ENCODE measurements at regions not wholly inside any gene's neighbourhood (a gene's known extent, or its start where the extent isn't known, plus 50 kb on each side); places are given as distances from the start of the nearest gene placed in this dataset.

DNA sequence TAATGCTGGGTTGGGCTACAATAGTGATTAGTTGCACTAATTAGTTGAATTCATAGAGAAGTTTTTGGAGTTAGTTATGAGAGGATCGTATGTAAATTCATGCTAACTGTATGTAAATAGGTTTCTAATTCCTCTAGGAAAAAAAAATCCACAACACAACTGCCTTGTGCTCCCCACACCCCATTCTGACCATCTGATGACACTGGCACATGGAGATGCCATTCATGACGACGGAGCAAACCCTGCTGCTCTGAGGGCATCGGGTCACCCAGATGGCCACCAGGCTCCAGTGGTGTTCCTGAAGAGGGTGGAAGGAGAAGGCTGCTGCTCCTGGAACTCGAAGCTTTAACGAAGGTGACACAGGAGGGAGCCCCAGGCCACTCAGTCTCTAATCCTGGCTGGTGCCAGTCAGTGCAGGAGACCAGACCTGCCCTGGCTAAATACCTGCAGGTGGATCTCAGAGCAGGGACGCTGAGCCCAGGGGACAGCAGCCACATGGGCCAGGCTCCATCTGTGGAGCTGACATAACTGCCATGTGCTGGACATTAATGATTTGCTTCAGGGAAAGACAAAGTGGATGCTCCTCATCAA, 90.3 kb downstream of the FAM50B start:
- TF ChIP-seq, protein P1, sequence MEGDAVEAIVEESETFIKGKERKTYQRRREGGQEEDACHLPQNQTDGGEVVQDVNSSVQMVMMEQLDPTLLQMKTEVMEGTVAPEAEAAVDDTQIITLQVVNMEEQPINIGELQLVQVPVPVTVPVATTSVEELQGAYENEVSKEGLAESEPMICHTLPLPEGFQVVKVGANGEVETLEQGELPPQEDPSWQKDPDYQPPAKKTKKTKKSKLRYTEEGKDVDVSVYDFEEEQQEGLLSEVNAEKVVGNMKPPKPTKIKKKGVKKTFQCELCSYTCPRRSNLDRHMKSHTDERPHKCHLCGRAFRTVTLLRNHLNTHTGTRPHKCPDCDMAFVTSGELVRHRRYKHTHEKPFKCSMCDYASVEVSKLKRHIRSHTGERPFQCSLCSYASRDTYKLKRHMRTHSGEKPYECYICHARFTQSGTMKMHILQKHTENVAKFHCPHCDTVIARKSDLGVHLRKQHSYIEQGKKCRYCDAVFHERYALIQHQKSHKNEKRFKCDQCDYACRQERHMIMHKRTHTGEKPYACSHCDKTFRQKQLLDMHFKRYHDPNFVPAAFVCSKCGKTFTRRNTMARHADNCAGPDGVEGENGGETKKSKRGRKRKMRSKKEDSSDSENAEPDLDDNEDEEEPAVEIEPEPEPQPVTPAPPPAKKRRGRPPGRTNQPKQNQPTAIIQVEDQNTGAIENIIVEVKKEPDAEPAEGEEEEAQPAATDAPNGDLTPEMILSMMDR (IDR thresholded peaks at IDR 0.05): no peak
- TF ChIP-seq POLR2A (IDR thresholded peaks at IDR 0.05): no peak
- DNase-seq: no peak
- Histone ChIP-seq H3K27ac (no peak overlapping the region), H3K27me3 (no peaks in the 10 kb centered on the region), H3K9me3 (no peaks in the 10 kb centered on the region), H3K4me1 (no peaks in the 10 kb centered on the region), H3K4me3 (no peak overlapping the region), H3K36me3 (no peaks in the 10 kb centered on the region)

DNA sequence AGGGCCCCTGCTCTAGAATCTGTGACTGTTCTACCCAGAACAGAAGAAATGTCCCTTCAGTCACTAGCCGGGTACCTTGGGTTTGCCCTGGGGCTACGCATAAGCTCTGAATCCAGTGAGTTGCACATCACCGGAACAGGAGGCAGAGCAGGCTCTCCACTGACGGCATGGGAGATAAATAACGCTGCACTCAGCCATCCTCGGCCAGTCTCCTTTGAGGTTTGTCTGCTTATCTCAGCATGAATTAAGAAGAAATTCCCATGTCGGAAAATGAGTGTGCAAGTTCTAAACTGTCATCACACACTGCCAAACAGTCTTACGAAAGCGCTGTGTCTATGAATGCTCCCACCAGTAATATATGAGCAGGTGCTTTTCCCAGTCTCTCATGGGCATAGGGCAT, 90.8 kb downstream of the FAM50B start:
- no peak for TF ChIP-seq POLR2A (IDR thresholded peaks at IDR 0.05)
- TF ChIP-seq, protein P1 (IDR thresholded peaks at IDR 0.05): no peak
- Histone ChIP-seq H3K9me3 (no peaks in the 10 kb centered on the region), H3K36me3 (no peaks in the 10 kb centered on the region), H3K4me3 (no peak overlapping the region), H3K4me1 (no peaks in the 10 kb centered on the region), H3K27ac (no peak overlapping the region), H3K27me3 (no peaks in the 10 kb centered on the region)
- DNase-seq: no peak

DNA sequence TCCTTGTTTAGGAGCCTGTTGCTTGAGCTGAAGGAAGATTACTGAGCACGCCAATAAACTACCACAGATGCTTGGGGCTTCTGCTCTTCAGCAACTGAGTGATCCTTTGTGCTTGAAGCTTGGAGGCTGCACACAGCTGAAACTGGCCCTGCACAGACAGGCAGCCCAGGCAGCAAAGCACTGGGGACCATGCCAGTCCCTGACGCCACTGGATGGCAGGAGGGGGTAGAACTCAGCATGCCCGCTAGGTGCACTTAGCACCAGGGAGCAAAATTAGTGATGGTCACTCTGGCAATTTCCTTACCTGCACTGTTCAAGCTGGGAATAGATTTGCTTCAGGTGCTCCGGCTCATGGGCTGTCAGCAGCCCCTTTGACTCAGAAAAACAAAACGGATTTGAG, 91.5 kb downstream of the FAM50B start:
- no peak for DNase-seq
- no peaks in the 10 kb centered on the region for H3K36me3 ChIP-seq
- no peak overlapping the region for H3K27ac ChIP-seq
- H3K4me3 ChIP-seq: no peak overlapping the region
- no peaks in the 10 kb centered on the region for H3K4me1 ChIP-seq
- no peaks in the 10 kb centered on the region for H3K9me3 ChIP-seq
- no peaks in the 10 kb centered on the region for H3K27me3 ChIP-seq
- TF ChIP-seq, protein P1 (IDR thresholded peaks at IDR 0.05): no peak
- no peak for TF ChIP-seq POLR2A (IDR thresholded peaks at IDR 0.05)

DNA sequence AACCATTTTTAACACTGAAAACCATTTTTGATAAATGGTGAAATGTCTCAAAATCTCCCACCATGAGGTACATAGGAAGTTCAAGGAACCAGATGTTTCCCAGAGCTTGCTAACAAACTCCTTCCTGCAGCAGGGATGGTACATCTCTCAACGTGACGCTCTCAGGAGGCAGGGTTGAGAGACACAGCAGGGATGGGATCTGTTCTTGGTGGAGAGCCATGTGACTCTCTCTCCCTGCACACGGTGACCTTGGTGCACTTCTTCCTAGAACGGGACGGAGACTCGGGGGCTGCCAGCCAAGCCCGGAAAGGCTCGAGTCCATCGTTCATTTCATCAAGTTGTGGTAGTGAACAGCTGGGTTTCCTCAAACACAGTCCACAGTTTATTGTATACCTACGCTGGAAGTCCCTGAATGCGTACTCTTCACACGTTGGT, 94.2 kb downstream of the FAM50B start:
- TF ChIP-seq, protein P1 (IDR thresholded peaks at IDR 0.05): no peak
- TF ChIP-seq POLR2A (IDR thresholded peaks at IDR 0.05): no peak
- no peaks in the 10 kb centered on the region for H3K36me3 ChIP-seq
- no peaks in the 10 kb centered on the region for H3K4me1 ChIP-seq
- no peak for DNase-seq
- H3K27me3 ChIP-seq: no peaks in the 10 kb centered on the region
- H3K4me3 ChIP-seq: no peak overlapping the region
- no peaks in the 10 kb centered on the region for H3K9me3 ChIP-seq
- H3K27ac ChIP-seq: no peak overlapping the region

DNA sequence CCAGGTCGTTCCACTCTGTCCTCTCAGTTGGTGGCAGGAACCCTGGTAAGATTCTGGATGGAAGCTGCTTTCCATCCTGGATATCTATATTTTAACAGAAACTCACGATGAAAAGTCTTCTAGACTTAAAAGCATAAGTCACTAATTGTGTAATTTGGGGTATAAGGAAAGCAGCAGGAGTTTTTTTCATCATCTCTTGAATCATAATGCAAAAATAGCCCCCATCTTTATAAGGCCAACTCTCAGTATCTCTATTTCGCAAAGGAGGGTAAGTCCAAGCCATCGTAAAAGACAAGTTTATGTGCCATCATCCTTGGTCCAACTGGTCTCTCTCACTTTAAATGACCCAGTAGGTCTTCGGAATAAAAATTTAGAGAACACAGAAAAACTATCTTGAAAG, 95.1 kb downstream of the FAM50B start:
- Histone ChIP-seq H3K27ac (no peak overlapping the region), H3K9me3 (no peaks in the 10 kb centered on the region), H3K4me3 (no peak overlapping the region), H3K36me3 (no peaks in the 10 kb centered on the region), H3K4me1 (no peaks in the 10 kb centered on the region), H3K27me3 (no peaks in the 10 kb centered on the region)
- no peak for DNase-seq
- TF ChIP-seq, protein P1 (IDR thresholded peaks at IDR 0.05): no peak
- TF ChIP-seq POLR2A (IDR thresholded peaks at IDR 0.05): no peak

DNA sequence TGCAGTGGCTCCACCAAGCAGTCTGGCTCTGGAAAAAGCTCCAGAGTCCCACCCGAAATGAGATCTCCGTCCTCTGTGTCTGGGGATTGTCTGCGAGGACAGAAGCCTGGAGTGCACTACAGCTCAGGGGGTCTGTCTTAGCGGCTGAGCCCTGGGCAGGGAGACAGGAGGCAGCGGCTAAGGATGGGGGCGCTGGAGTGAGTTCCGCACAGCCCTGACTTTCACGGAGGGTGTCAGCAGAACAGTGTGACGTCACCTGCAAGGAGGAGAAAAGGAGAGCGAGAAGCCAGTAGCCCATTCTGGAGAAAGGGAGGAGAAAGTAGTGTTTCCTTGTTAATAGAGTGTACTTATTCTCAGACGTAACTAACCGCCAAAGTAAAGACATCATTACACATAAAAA, 97.6 kb downstream of the FAM50B start:
- no peaks in the 10 kb centered on the region for H3K4me1 ChIP-seq
- no peak for DNase-seq
- TF ChIP-seq, protein P1 (IDR thresholded peaks at IDR 0.05): no peak
- TF ChIP-seq POLR2A (IDR thresholded peaks at IDR 0.05): no peak
- H3K27ac ChIP-seq: no peak overlapping the region
- H3K27me3 ChIP-seq: no peaks in the 10 kb centered on the region
- H3K36me3 ChIP-seq: no peaks in the 10 kb centered on the region
- no peak overlapping the region for H3K4me3 ChIP-seq
- H3K9me3 ChIP-seq: peaks cover 0 to 6% (median 0%) of the 10 kb centered on the region in 4 donors
